HCT116 (cell line): ENCODE measurements at regions not wholly inside any gene's neighbourhood (a gene's known extent, or its start where the extent isn't known, plus 50 kb on each side); places are given as distances from the start of the nearest gene placed in this dataset.

Experiments
- ATAC-seq: fragments of 200-7000 bp; cut with Tn5 transposase; 2 replicates; pipeline ENCODE4 v1.9.1; 2020; ENCODE audit warnings: mild to moderate bottlenecking, moderate library complexity
- BruUV-seq: library from RNA; stranded (reverse); fragments of 400-500 nt; replicated peaks from 2 replicates; lab custom pipeline; 2021; lab: Mats Ljungman, UMichigan
- CTCF ChIA-PET: fragments of 300-600 bp; sonication (Branson Sonifier 250); formaldehyde crosslinking; loops from one replicate; lab custom pipeline; 2021; ENCODE audit warnings: antibody characterized with exemption; lab: Charles Lee
- POLR2A ChIA-PET: fragments of 300-600, 350-600 bp; sonication (Branson Sonifier 250); formaldehyde crosslinking; loops from one replicate; lab custom pipeline; 2021; ENCODE audit warnings: antibody characterized with exemption; lab: Charles Lee
- RAD21 ChIA-PET, 2 experiments: fragments of 300-600 bp; sonication (Branson Sonifier 250); formaldehyde crosslinking; loops; one replicate each; lab custom pipeline; 2023; ENCODE audit warnings: low total read pairs in 2 of 2; ENCODE audit not compliant: uncharacterized antibody in 2 of 2, unreplicated experiment in 2 of 2, low non-redundant PET in 1 of 2; lab: Charles Lee
- DNase-seq: peaks from one replicate; pipeline ENCODE4 v3.0.0-alpha.2; 2010; ENCODE audit warnings: low read depth, low spot score
- H2AFZ ChIP-seq: fragments of 200-600 bp; shearing (Covaris generic), sonication (generic); 2 replicates; pipeline ENCODE4 v1.6.1; 2017; ENCODE audit warnings: low read depth, mixed run types, mixed read lengths, antibody characterized with exemption, low read length; ENCODE audit not compliant: poor library complexity, severe bottlenecking
- H3K27ac ChIP-seq: 2 replicates; pipeline ENCODE4 v1.5.1; 2012; ENCODE audit warnings: low read depth, low read length
- H3K27me3 ChIP-seq: fragments of 200-600 bp; sonication (generic); 2 replicates; pipeline ENCODE4 v1.6.1; 2016; ENCODE audit warnings: mixed run types, low read length, mixed read lengths; ENCODE audit not compliant: insufficient read depth
- H3K36me3 ChIP-seq, 2 experiments: fragments of 200-500 bp in 1 of 2; fragments of 200-600 bp in 1 of 2; sonication (Bioruptor generic) in 1 of 2; sonication (generic) in 1 of 2; 2 replicates each; pipeline versions ENCODE4 v1.5.1 to v1.6.1; 2014 to 2016; ENCODE audit warnings: low read length in 2 of 2, inconsistent platforms in 1 of 2, mixed read lengths in 1 of 2, mixed run types in 1 of 2; ENCODE audit not compliant: insufficient read depth in 2 of 2, control insufficient read depth in 1 of 2
- H3K4me1 ChIP-seq, 2 experiments: fragments of 200-600 bp in 1 of 2; sonication (generic) in 1 of 2; 2 replicates each; pipeline versions ENCODE4 v1.5.1 to v1.6.1; 2012 to 2017; ENCODE audit warnings: low read length in 2 of 2, inconsistent platforms in 1 of 2, mild to moderate bottlenecking in 1 of 2, mixed read lengths in 1 of 2, mixed run types in 1 of 2, moderate library complexity in 1 of 2; ENCODE audit not compliant: insufficient read depth in 2 of 2, control insufficient read depth in 1 of 2
- H3K4me2 ChIP-seq: fragments of 200-600 bp; sonication (generic); 2 replicates; pipeline ENCODE4 v1.6.1; 2017; ENCODE audit warnings: mixed run types, low read length, mixed read lengths
- H3K4me3 ChIP-seq, 2 experiments: fragments of 200-600 bp in 1 of 2; sonication (generic) in 1 of 2; replicated peaks in 1 of 2; 2 replicates each; pipeline ENCODE4 v1.5.1; 2011 to 2016; ENCODE audit warnings: low read length in 2 of 2, control low read depth in 1 of 2, low read depth in 1 of 2, mild to moderate bottlenecking in 1 of 2, mixed read lengths in 1 of 2, mixed run types in 1 of 2
- H3K79me2 ChIP-seq: fragments of 200-600 bp; sonication (generic); 2 replicates; pipeline ENCODE4 v1.6.1; 2017; ENCODE audit warnings: mild to moderate bottlenecking, mixed run types, low read length, moderate library complexity, mixed read lengths; ENCODE audit not compliant: insufficient read depth
- H3K9ac ChIP-seq: fragments of 200-600 bp; sonication (generic); 2 replicates; pipeline ENCODE4 v1.6.1; 2016; ENCODE audit warnings: low read length, mixed read lengths
- H3K9me2 ChIP-seq: fragments of 200-600 bp; sonication (generic), shearing (Covaris generic); 2 replicates; pipeline ENCODE4 v1.6.1; 2017; ENCODE audit warnings: mixed run types, mild to moderate bottlenecking, moderate library complexity; ENCODE audit not compliant: insufficient read depth
- H3K9me3 ChIP-seq, 2 experiments: fragments of 200-500 bp in 1 of 2; fragments of 200-600 bp in 1 of 2; sonication (Bioruptor generic) in 1 of 2; sonication (generic) in 1 of 2; 2 replicates each; pipeline ENCODE4 v1.6.1; 2014 to 2017; ENCODE audit warnings: low read length in 2 of 2, mixed read lengths in 2 of 2, inconsistent platforms in 1 of 2, low read depth in 1 of 2, mild to moderate bottlenecking in 1 of 2, mixed run types in 1 of 2, moderate library complexity in 1 of 2; ENCODE audit not compliant: control insufficient read depth in 1 of 2, insufficient read depth in 1 of 2
- H4K20me1 ChIP-seq: fragments of 200-600 bp; sonication (generic), shearing (Covaris generic); 2 replicates; pipeline ENCODE4 v1.6.1; 2017; ENCODE audit warnings: mixed run types, mild to moderate bottlenecking, moderate library complexity; ENCODE audit not compliant: insufficient read depth
- ATF3 ChIP-seq: IDR thresholded peaks from 2 replicates; pipeline ENCODE4 v1.6.1; 2012
- CEBPB ChIP-seq: IDR thresholded peaks from 2 replicates; pipeline ENCODE4 v1.6.1; 2012; ENCODE audit warnings: low read depth
- CTCF ChIP-seq, 3 experiments: fragments of 200-600 bp in 1 of 3; sonication (generic) in 1 of 3; IDR thresholded peaks in 2 of 3; conservative IDR thresholded peaks in 1 of 3; 2 replicates each; pipeline ENCODE4 v1.5.1; 2012 to 2017; ENCODE audit warnings: low read depth in 2 of 3, low read length in 2 of 3, antibody characterized with exemption in 1 of 3, borderline replicate concordance in 1 of 3, control low read depth in 1 of 3, mild to moderate bottlenecking in 1 of 3, mixed read lengths in 1 of 3, mixed run types in 1 of 3, moderate library complexity in 1 of 3; ENCODE audit not compliant: insufficient read depth in 1 of 3
- EGR1 ChIP-seq: IDR thresholded peaks from 2 replicates; pipeline ENCODE4 v1.6.1; 2012; ENCODE audit warnings: low read depth
- ELF1 ChIP-seq: IDR thresholded peaks from 2 replicates; pipeline ENCODE4 v1.6.1; 2012; ENCODE audit warnings: low read depth, borderline replicate concordance
- EZH2 ChIP-seq: fragments of 200-600 bp; sonication (generic); IDR thresholded peaks from 2 replicates; pipeline ENCODE4 v1.6.1; 2017; ENCODE audit warnings: antibody characterized with exemption, mixed run types
- MAX ChIP-seq: IDR thresholded peaks from 2 replicates; pipeline ENCODE4 v1.6.1; 2012
- POLR2A ChIP-seq: IDR thresholded peaks from 2 replicates; pipeline ENCODE4 v1.7.0; 2011; ENCODE audit warnings: borderline replicate concordance; ENCODE audit not compliant: insufficient read depth, insufficient read length; ENCODE audit errors: extremely low read depth
- POLR2AphosphoS5 ChIP-seq: IDR thresholded peaks from 2 replicates; pipeline ENCODE4 v1.6.1; 2011; ENCODE audit warnings: mild to moderate bottlenecking, low read depth, low read length, moderate library complexity
- TCF7L2 ChIP-seq: IDR thresholded peaks from 2 replicates; pipeline ENCODE4 v1.7.0; 2011; ENCODE audit warnings: borderline replicate concordance, inconsistent platforms; ENCODE audit not compliant: insufficient read depth, insufficient read length; ENCODE audit errors: extremely low read depth
- ZFX ChIP-seq: fragments of 450-650 bp; IDR thresholded peaks from 2 replicates; pipeline ENCODE4 v1.6.1; 2017
- intact Hi-C: fragments of 100-400 bp; cut with micrococcal nuclease; formaldehyde crosslinking; loops from 2 replicates; pipeline ENCODE4 v1.10.0; 2022

GRCh38 chr6:141326426-141326825, 806.3 kb upstream of the GJE1 start (continued):
- TF ChIP-seq ZFX (no peak), POLR2AphosphoS5 (peak; percentile 30; the same call in 1 of the 2 replicates), TCF7L2 (peak; percentile 60), ATF3 (peak; percentile 58; the same call in 1 of the 2 replicates), EZH2 (no peak), ELF1 (no peak), CTCF (IDR thresholded peaks at IDR 0.05 in 2 of 3, conservative IDR thresholded peaks at IDR 0.05 in 1 of 3; ENCODE audit: borderline replicate concordance in 1 of 3, insufficient read depth in 1 of 3, low read depth in 2 of 3, low read length in 2 of 3) (no peak), MAX (peak; percentile 53; the same call in 1 of the 2 replicates)
- TF ChIP-seq, all 23 proteins: peak for 15

- DNase-seq (no peak), ATAC-seq (no peak)
- Histone ChIP-seq H3K9me2 (no peaks in the 10 kb centered on the region), H3K79me2 (no peaks in the 10 kb centered on the region), H3K27me3 (no peaks in the 10 kb centered on the region), H3K9ac (no peak overlapping the region), H3K4me3 (no peak overlapping the region), H2AFZ (peak overlapping the region; percentile 64), H4K20me1 (no peaks in the 10 kb centered on the region), H3K27ac (no peak overlapping the region), H3K4me1 (peaks cover 0 to 6% of the 10 kb centered on the region in 2 experiments; a peak in 2 of 4 replicates), H3K4me2 (no peak overlapping the region), H3K9me3 (no peaks in the 10 kb centered on the region), H3K36me3 (no peaks in the 10 kb centered on the region)
- TF ChIP-seq EGR1, result no peak
- no peak for TF ChIP-seq POLR2A
- TF ChIP-seq CTCF (IDR thresholded peaks at IDR 0.05 in 2 of 3, conservative IDR thresholded peaks at IDR 0.05 in 1 of 3; ENCODE audit: borderline replicate concordance in 1 of 3, insufficient read depth in 1 of 3, low read depth in 2 of 3, low read length in 2 of 3), result no peak
- TF ChIP-seq CEBPB, result peak; percentile 66
- no peak for TF ChIP-seq ZFX
- POLR2A ChIA-PET, result no interaction called here
- RAD21 ChIA-PET, result no interaction called here
- intact Hi-C loops, result no loop called here
- CTCF ChIA-PET, result interaction anchor here (0.6 kb wide), 1 partner anchor 60 kb away, joined by 3 read pairs; no protein-coding TSS in a partner anchor
- no TSS peak for BruUV-seq
Measured at GRCh38 chr6:141321493-141322347, 811.0 kb upstream of the GJE1 start.
